NCI-H146 treated with DMSO at 0.1 percent for 48 hours (cell line): ENCODE measurements at regions not wholly inside any gene's neighbourhood (a gene's known extent, or its start where the extent isn't known, plus 50 kb on each side); places are given as distances from the start of the nearest gene placed in this dataset.

Source experiments
- DNase-seq: peaks from one replicate; lab custom pipeline; 2025; ENCODE audit not compliant: unreplicated experiment; lab: John Stamatoyannopoulos, UW

- DNase-seq = no peak
These were observed 267.3 kb downstream of the MTRR start for GRCh38 chr5:8136271-8136670.

GRCh38 chr5:8137941-8138550 lies 269.1 kb downstream of the MTRR start:
- no peak for DNase-seq

- DNase-seq = no peak
These were observed 269.9 kb downstream of the MTRR start for GRCh38 chr5:8138884-8139283.

GRCh38 chr5:8150791-8151190 lies 281.8 kb downstream of the MTRR start:
- DNase-seq = no peak

- no peak for DNase-seq
These were observed 287.8 kb downstream of the MTRR start for GRCh38 chr5:8156706-8157105.

GRCh38 chr5:8157320-8157822 lies 288.4 kb downstream of the MTRR start:
- DNase-seq = no peak

GRCh38 chr5:8176101-8176693 lies 307.2 kb downstream of the MTRR start:
- DNase-seq = no peak

GRCh38 chr5:8184455-8185063 lies 315.6 kb downstream of the MTRR start:
- peak; percentile 59 for DNase-seq

- no peak for DNase-seq
These were observed 316.9 kb downstream of the MTRR start for GRCh38 chr5:8185852-8186251.

- DNase-seq = peak; percentile 57
These were observed 320.1 kb downstream of the MTRR start for GRCh38 chr5:8188874-8189565.

GRCh38 chr5:8192840-8193239 lies 323.9 kb downstream of the MTRR start:
- no peak for DNase-seq

- no peak for DNase-seq
These were observed 327.1 kb downstream of the MTRR start for GRCh38 chr5:8196061-8196460.

- no peak for DNase-seq
These were observed 339.4 kb downstream of the MTRR start for GRCh38 chr5:8208307-8208706.

- DNase-seq = no peak
These were observed 340.6 kb downstream of the MTRR start for GRCh38 chr5:8209500-8209899.

- no peak for DNase-seq
These were observed 344.8 kb downstream of the MTRR start for GRCh38 chr5:8213701-8214240.

- no peak for DNase-seq
These were observed 348.0 kb downstream of the MTRR start for GRCh38 chr5:8216921-8217320.

GRCh38 chr5:8226148-8226547 lies 357.2 kb downstream of the MTRR start:
- no peak for DNase-seq

- no peak for DNase-seq
These were observed 358.2 kb downstream of the MTRR start for GRCh38 chr5:8227112-8227511.

- DNase-seq = no peak
These were observed 360.6 kb downstream of the MTRR start for GRCh38 chr5:8229551-8229950.

GRCh38 chr5:8230868-8231267 lies 361.9 kb downstream of the MTRR start:
- DNase-seq = no peak

GRCh38 chr5:8233479-8233878 lies 364.5 kb downstream of the MTRR start:
- DNase-seq = no peak
